ENCODE measurements at regions not wholly inside any gene's neighbourhood (a gene's known extent, or its start where the extent isn't known, plus 50 kb on each side); places are given as distances from the start of the nearest gene placed in this dataset.
"Not testable (repeated sequence)": the region's sequence is repeated elsewhere in the genome, so short reads cannot be mapped to it uniquely, and the experiment has no call there.

DNA sequence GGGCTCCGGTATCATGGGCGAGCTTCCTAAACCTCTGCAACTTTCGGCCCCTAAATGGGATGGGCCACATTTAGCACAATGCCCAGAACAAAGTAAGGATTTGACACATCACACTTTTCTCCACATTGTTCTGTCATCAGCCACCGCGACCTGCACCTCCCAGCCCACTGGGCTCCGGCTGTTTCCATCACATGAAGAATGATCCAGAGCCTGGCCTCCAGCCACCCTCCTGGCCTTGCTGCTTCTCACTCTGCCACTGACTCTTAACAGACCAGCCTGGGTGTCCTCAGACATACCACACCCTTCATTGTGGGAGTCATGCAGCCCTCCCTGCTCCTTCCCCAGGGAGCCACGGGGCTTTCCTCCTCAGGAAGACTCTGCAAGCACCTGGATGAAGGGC, 113.7 kb downstream of the IGLL1 start:
- Histone ChIP-seq H3K27me3 (peaks cover 0 to 3% (median 0%) of the 10 kb centered on the region in 9 donors), H3K4me3 (no peak overlapping the region), H3K4me1 (peaks cover 0 to 5% (median 0%) of the 10 kb centered on the region in 12 donors), H3K9me3 (no peaks in the 10 kb centered on the region), H3K27ac (no peak overlapping the region), H3K36me3 (no peaks in the 10 kb centered on the region)
- 77 to 84% (median 82%) methylated on average over 7 of the region's 7 CpGs for WGBS, 4 donors
- ATAC-seq (no peak), DNase-seq (no peak)
- TF ChIP-seq POLR2A (IDR thresholded peaks at IDR 0.05) = no peak
- TF ChIP-seq, protein P1, sequence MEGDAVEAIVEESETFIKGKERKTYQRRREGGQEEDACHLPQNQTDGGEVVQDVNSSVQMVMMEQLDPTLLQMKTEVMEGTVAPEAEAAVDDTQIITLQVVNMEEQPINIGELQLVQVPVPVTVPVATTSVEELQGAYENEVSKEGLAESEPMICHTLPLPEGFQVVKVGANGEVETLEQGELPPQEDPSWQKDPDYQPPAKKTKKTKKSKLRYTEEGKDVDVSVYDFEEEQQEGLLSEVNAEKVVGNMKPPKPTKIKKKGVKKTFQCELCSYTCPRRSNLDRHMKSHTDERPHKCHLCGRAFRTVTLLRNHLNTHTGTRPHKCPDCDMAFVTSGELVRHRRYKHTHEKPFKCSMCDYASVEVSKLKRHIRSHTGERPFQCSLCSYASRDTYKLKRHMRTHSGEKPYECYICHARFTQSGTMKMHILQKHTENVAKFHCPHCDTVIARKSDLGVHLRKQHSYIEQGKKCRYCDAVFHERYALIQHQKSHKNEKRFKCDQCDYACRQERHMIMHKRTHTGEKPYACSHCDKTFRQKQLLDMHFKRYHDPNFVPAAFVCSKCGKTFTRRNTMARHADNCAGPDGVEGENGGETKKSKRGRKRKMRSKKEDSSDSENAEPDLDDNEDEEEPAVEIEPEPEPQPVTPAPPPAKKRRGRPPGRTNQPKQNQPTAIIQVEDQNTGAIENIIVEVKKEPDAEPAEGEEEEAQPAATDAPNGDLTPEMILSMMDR (IDR thresholded peaks at IDR 0.05) = no peak
- intact Hi-C loops (cut with DNase I) = no loop called here

DNA sequence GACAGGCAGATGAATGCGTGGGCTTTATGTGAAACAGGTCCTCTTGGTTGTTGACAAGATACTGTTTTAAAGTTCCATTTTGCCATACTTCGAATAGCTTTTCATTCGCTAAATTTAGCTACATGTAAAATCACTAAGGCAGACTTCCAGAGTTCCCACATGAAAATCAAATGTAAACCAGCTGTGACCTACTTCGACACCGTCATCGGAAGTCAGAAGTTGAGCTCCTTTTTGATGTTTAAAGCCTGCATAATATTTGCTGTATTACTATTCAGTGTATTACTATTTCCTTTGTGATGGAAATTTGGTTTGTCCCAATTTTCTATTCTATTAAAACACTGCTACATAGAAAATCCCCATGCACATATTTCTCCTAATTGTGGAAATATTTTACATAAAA, 115.3 kb downstream of the IGLL1 start:
- ATAC-seq, H3K4me1 ChIP-seq: not testable (repeated sequence)

DNA sequence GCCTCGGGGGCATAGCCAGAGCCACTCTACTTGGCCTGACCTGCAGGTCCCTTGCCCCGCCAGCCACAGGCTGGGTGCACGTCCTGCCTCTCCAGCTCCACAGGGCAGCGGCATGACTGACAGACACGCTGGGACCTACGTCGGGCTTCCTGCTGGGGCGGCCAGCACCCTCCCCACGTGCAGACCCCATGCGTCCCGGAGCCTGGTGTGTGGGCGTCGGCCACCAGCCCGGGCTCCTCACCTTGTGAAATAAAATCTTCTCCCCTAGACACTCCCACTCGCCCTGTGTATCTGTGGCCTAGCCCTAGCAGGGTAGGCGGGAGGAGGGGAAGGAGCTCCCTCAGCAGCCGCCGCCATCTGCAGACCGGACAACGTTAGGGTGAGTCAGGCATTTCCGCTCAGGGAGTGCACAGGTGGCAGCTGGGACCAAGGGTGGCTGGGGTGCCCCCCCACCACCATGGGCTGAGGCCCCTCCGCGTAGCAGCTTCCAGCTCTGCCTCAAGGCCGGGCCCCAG, 119.5 kb downstream of the IGLL1 start:
- H3K9me3 ChIP-seq; H3K27ac ChIP-seq; H3K4me1 ChIP-seq; intact Hi-C loops (cut with DNase I); DNase-seq; H3K4me3 ChIP-seq; ATAC-seq; H3K36me3 ChIP-seq: not testable (repeated sequence)
- 68 to 84% (median 74%) methylated on average over 13 to 24 of the region's 24 CpGs for WGBS, 4 donors
- peaks cover 0 to 16% (median 4%) of the 10 kb centered on the region in 9 donors for H3K27me3 ChIP-seq

More for the DNA sequence above, 115.3 kb downstream of the IGLL1 start:
- H3K27ac ChIP-seq; H3K9me3 ChIP-seq; H3K36me3 ChIP-seq; H3K4me3 ChIP-seq; H3K27me3 ChIP-seq; DNase-seq; intact Hi-C loops (cut with DNase I): not testable (repeated sequence)
- 44 to 57% (median 52%) methylated on average over 6 of the region's 6 CpGs for WGBS, 4 donors

DNA sequence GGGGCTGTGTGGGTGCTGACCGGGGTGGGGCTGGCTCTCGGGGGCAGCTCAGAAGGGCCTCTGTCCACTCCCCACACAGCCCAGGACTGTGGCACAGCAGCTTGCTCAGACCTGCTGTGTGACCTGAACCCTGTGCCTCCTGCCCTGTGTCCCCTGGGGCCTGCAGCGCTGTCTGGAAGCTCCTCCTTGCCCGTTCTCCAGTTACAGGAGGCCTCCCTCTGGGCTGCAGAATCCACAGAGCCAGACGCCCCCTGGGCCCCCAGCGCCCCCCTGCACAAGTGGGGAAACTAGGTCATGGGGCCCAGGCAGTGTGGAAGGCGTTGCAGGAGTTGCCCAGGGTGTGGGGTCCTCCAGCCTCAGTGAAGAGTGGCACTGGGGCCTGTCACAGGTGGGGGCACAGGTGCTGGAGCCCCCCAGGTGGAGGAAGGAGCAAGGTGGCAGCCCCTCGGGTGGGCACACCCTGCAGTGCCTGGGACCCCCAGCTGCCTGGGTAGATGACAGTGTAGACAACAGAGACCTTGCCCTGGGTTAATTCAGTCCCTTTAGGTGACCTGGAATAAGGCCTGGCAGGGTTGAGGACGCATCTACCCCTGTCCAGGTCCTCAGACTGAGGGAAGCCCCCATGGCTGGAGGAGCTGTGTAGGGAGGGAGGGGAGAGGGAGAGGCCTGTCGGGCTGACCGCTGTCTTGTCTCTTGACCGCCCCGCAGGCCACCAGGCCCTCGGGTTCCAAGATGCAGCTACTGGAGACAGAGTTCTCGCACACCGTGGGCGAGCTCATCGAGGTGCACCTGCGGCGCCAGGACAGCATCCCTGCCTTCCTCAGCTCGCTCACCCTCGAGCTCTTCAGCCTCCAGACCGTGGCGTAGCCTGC, 120.2 kb downstream of the IGLL1 start:
- H3K27me3 ChIP-seq = peaks cover 0 to 16% (median 4%) of the 10 kb centered on the region in 9 donors
- H3K36me3 ChIP-seq; H3K9me3 ChIP-seq; intact Hi-C loops (cut with DNase I); H3K27ac ChIP-seq; H3K4me1 ChIP-seq; H3K4me3 ChIP-seq; DNase-seq: not testable (repeated sequence)
- WGBS, 4 donors = 76 to 90% (median 81%) methylated on average over 17 to 24 of the region's 24 CpGs
- peak in 1 of 4 donors; percentile 18 for ATAC-seq

DNA sequence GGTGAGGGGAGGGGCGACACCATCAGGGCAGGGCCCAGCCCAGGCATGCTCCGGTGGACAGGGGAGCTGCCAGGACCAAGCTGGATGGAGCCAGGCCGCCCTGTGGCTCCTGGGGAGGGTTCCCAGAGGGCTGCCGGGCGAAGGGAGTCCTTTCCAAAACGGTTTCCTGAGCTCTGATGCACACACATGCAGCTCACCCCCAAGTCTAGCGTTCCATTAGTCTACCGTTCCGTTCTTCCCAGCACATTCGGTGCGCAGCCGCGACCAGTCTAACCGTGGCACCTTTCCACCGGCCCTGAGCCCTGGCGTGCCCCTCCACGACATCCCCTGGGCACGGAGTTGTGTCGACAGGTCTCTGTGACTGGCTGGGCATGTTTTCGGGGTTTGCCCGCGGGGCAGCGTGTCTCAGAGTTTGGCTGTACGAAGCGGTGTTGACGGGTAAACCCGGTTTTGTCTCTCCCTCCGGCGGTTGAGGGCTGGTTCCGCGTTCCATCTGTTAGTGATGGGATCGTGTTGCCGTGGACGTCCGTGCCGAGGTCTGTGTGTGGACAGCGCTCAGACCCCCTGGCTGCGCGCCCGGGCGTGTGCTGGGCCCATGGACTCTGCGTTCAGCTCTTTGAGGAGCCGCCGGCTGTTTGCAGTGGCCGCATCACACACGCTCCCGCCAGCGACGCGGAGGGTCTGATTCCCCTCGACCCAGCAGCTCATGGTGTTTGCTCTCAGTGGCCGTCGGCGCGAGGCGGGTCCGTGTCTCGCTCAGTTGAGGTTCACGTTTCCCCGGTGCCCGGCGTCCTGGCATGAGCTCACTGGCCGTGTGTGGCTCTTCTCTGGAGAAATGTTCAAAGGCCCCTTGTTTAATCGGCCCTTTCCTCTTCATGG, 121.2 kb downstream of the IGLL1 start:
- H3K4me3 ChIP-seq = no peak overlapping the region
- H3K4me1 ChIP-seq = no peaks in the 10 kb centered on the region
- no peak overlapping the region for H3K27ac ChIP-seq
- ATAC-seq (no peak), DNase-seq (no peak)
- no peaks in the 10 kb centered on the region for H3K9me3 ChIP-seq
- intact Hi-C loops (cut with DNase I) = no loop called here
- TF ChIP-seq, protein P1 (IDR thresholded peaks at IDR 0.05) = no peak
- TF ChIP-seq POLR2A (IDR thresholded peaks at IDR 0.05) = no peak
- WGBS, 4 donors = 92 to 94% (median 93%) methylated on average over 58 to 64 of the region's 64 CpGs
- peaks cover 0 to 16% (median 4%) of the 10 kb centered on the region in 9 donors for H3K27me3 ChIP-seq
- H3K36me3 ChIP-seq = no peaks in the 10 kb centered on the region

Data from heart left ventricle (tissue), 16 donors.